Tibial nerve (tissue), 4 donors: ENCODE measurements at regions not wholly inside any gene's neighbourhood (a gene's known extent, or its start where the extent isn't known, plus 50 kb on each side); places are given as distances from the start of the nearest gene placed in this dataset.

Experiments used
- EP300 ChIP-seq, 2 donors: sonication (generic); formaldehyde crosslinking; IDR thresholded peaks; one replicate each; pipeline ENCODE4 v1.6.1; 2017; ENCODE audit warnings: antibody characterized with exemption in 2 of 2, mild to moderate bottlenecking in 1 of 2
- POLR2A ChIP-seq, 2 donors: fragments of 450-650 bp; IDR thresholded peaks; one replicate each; pipeline ENCODE4 v1.6.1; 2017; ENCODE audit warnings: antibody characterized with exemption in 2 of 2, mild to moderate bottlenecking in 2 of 2, moderate library complexity in 2 of 2
- TF ChIP-seq, protein P1 (sequence below), 5 experiments: fragments of 200-600 bp in 3 of 5; fragments of 450-650 bp in 2 of 5; sonication (generic) in 3 of 5; IDR thresholded peaks; one replicate each; pipeline ENCODE4 v1.5.1; 2016 to 2019; ENCODE audit warnings: antibody characterized with exemption in 5 of 5, mild to moderate bottlenecking in 3 of 5, moderate library complexity in 2 of 5

GRCh38 chr2:48132271-48132625, 182.2 kb upstream of the FOXN2 start:
- TF ChIP-seq, protein P1, sequence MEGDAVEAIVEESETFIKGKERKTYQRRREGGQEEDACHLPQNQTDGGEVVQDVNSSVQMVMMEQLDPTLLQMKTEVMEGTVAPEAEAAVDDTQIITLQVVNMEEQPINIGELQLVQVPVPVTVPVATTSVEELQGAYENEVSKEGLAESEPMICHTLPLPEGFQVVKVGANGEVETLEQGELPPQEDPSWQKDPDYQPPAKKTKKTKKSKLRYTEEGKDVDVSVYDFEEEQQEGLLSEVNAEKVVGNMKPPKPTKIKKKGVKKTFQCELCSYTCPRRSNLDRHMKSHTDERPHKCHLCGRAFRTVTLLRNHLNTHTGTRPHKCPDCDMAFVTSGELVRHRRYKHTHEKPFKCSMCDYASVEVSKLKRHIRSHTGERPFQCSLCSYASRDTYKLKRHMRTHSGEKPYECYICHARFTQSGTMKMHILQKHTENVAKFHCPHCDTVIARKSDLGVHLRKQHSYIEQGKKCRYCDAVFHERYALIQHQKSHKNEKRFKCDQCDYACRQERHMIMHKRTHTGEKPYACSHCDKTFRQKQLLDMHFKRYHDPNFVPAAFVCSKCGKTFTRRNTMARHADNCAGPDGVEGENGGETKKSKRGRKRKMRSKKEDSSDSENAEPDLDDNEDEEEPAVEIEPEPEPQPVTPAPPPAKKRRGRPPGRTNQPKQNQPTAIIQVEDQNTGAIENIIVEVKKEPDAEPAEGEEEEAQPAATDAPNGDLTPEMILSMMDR (IDR thresholded peaks at IDR 0.05): no peak
- no peak for TF ChIP-seq POLR2A (IDR thresholded peaks at IDR 0.05)
- no peak for TF ChIP-seq EP300 (IDR thresholded peaks at IDR 0.05)
